GM19397 (cell line): ENCODE measurements at regions not wholly inside any gene's neighbourhood (a gene's known extent, or its start where the extent isn't known, plus 50 kb on each side); places are given as distances from the start of the nearest gene placed in this dataset.
"Not testable (repeated sequence)": the region's sequence is repeated elsewhere in the genome, so short reads cannot be mapped to it uniquely, and the experiment has no call there.

Experiments
- ATAC-seq: cut with Tn5 transposase; IDR thresholded peaks from one replicate; pipeline ENCODE4 v1.9.1; 2021; ENCODE audit warnings: mild to moderate bottlenecking, moderate library complexity; ENCODE audit not compliant: unreplicated experiment

GRCh38 chr1:105272376-105272775, 1522.7 kb downstream of the AMY1C start:
- ATAC-seq = not testable (repeated sequence)

- no peak for ATAC-seq
Measured at GRCh38 chr1:105294838-105295237, 1545.1 kb downstream of the AMY1C start.

- no peak for ATAC-seq
Measured at GRCh38 chr1:105310063-105310462, 1560.4 kb downstream of the AMY1C start.

GRCh38 chr1:105317976-105318375, 1568.3 kb downstream of the AMY1C start:
- no peak for ATAC-seq

- ATAC-seq = no peak
Measured at GRCh38 chr1:105326886-105327285, 1577.2 kb downstream of the AMY1C start.

- no peak for ATAC-seq
Measured at GRCh38 chr1:105337420-105337819, 1587.7 kb downstream of the AMY1C start.

GRCh38 chr1:105343317-105343716, 1593.6 kb downstream of the AMY1C start:
- no peak for ATAC-seq

- no peak for ATAC-seq
Measured at GRCh38 chr1:105359457-105359856, 1609.8 kb downstream of the AMY1C start.

- no peak for ATAC-seq
Measured at GRCh38 chr1:105362438-105362837, 1612.7 kb downstream of the AMY1C start.

GRCh38 chr1:105368446-105368845, 1618.7 kb downstream of the AMY1C start:
- no peak for ATAC-seq

- ATAC-seq = no peak
Measured at GRCh38 chr1:105373681-105374080, 1624.0 kb downstream of the AMY1C start.

GRCh38 chr1:105386489-105386888, 1636.8 kb downstream of the AMY1C start:
- no peak for ATAC-seq

GRCh38 chr1:105396001-105396400, 1646.3 kb downstream of the AMY1C start:
- ATAC-seq = no peak

GRCh38 chr1:105398909-105399308, 1649.2 kb downstream of the AMY1C start:
- no peak for ATAC-seq

- no peak for ATAC-seq
Measured at GRCh38 chr1:105399716-105400115, 1650.0 kb downstream of the AMY1C start.

- no peak for ATAC-seq
Measured at GRCh38 chr1:105416261-105416660, 1640.2 kb upstream of the PRMT6 start.

- ATAC-seq = no peak
Measured at GRCh38 chr1:105419030-105419429, 1637.4 kb upstream of the PRMT6 start.

- ATAC-seq = no peak
Measured at GRCh38 chr1:105427543-105427942, 1628.9 kb upstream of the PRMT6 start.

- ATAC-seq = no peak
Measured at GRCh38 chr1:105436589-105437259, 1619.8 kb upstream of the PRMT6 start.

- ATAC-seq = no peak
Measured at GRCh38 chr1:105437847-105438246, 1618.6 kb upstream of the PRMT6 start.

- ATAC-seq = no peak
Measured at GRCh38 chr1:105442901-105443300, 1613.6 kb upstream of the PRMT6 start.

GRCh38 chr1:105459759-105460158, 1596.7 kb upstream of the PRMT6 start:
- no peak for ATAC-seq

GRCh38 chr1:105462308-105462707, 1594.2 kb upstream of the PRMT6 start:
- no peak for ATAC-seq
